ENCODE measurements at regions not wholly inside any gene's neighbourhood (a gene's known extent, or its start where the extent isn't known, plus 50 kb on each side); places are given as distances from the start of the nearest gene placed in this dataset.

DNA sequence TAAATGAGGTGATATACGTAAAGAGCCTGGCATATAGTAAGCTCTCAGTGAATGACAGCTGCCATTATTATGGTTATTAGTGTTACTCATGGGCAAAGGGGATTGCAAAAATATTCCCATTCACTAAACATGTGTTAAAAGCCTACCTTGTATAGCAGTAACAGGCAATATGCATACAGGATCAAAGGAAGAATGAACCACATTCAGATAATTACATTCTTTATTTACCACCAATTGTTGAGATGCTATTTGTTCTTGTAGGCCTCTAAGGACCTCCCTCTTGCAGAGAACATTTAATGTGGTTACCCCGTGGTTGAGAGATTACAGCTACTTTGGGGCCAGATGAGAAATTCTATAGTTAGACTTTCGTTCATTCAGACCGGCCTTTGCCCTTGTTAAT is 82.7 kb upstream of the DRD2 start:
- intact Hi-C loops (cut with DNase I), result no loop called here
- no peaks in the 10 kb centered on the region for H3K27me3 ChIP-seq
- DNase-seq, result no peak
- H3K36me3 ChIP-seq, result no peaks in the 10 kb centered on the region
- ATAC-seq, result no peak
- FAIRE-seq, result no peak
- WGBS, 2 donors, result 89 to 93% methylated on average over 4 of the region's 4 CpGs
- H3K9me3 ChIP-seq, result no peaks in the 10 kb centered on the region
- no peak overlapping the region for H3K4me3 ChIP-seq
- TF ChIP-seq, protein P1, sequence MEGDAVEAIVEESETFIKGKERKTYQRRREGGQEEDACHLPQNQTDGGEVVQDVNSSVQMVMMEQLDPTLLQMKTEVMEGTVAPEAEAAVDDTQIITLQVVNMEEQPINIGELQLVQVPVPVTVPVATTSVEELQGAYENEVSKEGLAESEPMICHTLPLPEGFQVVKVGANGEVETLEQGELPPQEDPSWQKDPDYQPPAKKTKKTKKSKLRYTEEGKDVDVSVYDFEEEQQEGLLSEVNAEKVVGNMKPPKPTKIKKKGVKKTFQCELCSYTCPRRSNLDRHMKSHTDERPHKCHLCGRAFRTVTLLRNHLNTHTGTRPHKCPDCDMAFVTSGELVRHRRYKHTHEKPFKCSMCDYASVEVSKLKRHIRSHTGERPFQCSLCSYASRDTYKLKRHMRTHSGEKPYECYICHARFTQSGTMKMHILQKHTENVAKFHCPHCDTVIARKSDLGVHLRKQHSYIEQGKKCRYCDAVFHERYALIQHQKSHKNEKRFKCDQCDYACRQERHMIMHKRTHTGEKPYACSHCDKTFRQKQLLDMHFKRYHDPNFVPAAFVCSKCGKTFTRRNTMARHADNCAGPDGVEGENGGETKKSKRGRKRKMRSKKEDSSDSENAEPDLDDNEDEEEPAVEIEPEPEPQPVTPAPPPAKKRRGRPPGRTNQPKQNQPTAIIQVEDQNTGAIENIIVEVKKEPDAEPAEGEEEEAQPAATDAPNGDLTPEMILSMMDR (IDR thresholded peaks at IDR 0.05), result no peak
- no peak overlapping the region for H3K27ac ChIP-seq
- H3K4me1 ChIP-seq, result no peaks in the 10 kb centered on the region

DNA sequence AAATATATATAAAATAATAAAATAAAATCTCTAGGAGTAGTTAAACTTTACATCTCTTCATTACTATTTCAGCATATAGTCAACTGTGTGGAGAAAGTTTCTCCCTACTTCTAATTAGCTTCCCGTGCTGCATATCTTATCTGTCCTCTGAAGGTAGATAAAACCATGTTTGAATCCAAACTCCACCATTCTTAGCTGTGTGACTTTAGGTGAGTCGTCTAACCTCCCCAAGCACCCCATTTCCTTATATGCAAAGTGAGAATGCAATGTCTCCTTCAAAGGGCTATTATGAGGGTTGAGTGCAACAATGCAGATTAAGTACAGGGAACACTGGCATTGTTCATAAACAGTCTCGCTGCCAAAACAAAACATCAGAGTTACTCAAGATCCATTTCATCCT is 80.8 kb upstream of the DRD2 start:
- WGBS, 2 donors, result 45% methylated on average over 3 of the region's 3 CpGs
- no peak for DNase-seq

DNA sequence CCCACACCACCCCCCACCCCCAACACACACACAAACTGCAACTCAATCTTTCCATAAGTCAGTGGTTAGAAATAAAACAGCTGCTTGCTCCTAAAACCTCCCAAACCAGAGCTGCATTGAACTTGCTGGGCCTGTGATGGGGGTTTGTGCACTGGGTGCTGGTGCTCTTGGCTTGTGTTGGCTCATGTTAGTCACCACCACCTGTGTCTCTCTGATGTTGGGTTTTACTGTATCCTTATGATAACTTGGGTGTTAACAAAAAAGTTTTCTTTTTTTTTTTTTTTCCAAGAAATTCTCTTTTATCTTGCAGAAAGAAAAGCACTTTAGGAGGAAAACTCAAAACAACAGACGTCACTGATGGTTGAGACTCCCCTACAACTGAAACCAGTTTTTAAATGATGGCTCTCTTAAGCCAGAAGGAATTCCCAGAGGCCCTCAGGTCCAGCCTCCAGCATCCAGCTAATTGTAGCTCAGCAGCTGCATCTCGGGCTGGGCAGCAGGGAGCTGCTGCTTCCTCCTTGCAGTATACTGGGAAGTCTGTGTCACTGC is 79.9 kb upstream of the DRD2 start:
- FAIRE-seq, result no peak
- TF ChIP-seq, protein P1 (IDR thresholded peaks at IDR 0.05), result no peak
- WGBS, 2 donors, result 72 to 78% methylated on average over 2 of the region's 2 CpGs

More for the DNA sequence above, 80.8 kb upstream of the DRD2 start:
- FAIRE-seq, result no peak
- Histone ChIP-seq H3K4me1 (no peaks in the 10 kb centered on the region), H3K27me3 (no peaks in the 10 kb centered on the region), H3K4me3 (no peak overlapping the region), H3K36me3 (no peaks in the 10 kb centered on the region), H3K27ac (no peak overlapping the region), H3K9me3 (no peaks in the 10 kb centered on the region)
- TF ChIP-seq, protein P1 (IDR thresholded peaks at IDR 0.05), result no peak
- no peak for ATAC-seq
- intact Hi-C loops (cut with DNase I), result no loop called here

DNA sequence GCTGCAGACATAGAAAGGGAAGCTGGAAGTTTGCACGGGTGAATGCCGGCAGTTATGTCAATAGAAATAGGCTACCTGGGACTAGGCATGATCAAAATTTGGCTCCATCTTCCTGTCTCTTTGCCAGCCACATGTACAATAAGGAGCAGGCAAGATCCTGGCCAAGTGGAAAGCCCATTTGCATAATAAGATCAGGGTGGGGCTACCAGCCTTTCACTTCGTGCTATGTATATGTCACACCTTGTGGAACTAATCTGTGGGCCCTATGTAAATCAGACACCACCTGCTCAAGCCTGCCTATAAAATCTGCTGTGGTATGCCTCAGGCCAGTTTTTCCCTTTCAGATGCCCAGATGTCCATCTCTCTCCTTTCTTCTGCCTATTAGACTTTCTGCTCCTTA is 79.3 kb upstream of the DRD2 start:
- ATAC-seq (no peak), DNase-seq (no peak), FAIRE-seq (no peak)
- WGBS, 2 donors, result 11 to 42% methylated on average over 3 of the region's 3 CpGs
- Histone ChIP-seq H3K27me3 (peaks cover 0 to 2% (median 0%) of the 10 kb centered on the region in 4 donors), H3K36me3 (no peaks in the 10 kb centered on the region), H3K4me1 (no peaks in the 10 kb centered on the region), H3K9me3 (no peaks in the 10 kb centered on the region), H3K27ac (no peak overlapping the region), H3K4me3 (no peak overlapping the region)
- TF ChIP-seq, protein P1 (IDR thresholded peaks at IDR 0.05), result no peak
- intact Hi-C loops (cut with DNase I), result no loop called here

More for the DNA sequence above, 79.9 kb upstream of the DRD2 start:
- H3K36me3 ChIP-seq, result no peaks in the 10 kb centered on the region
- no peak for DNase-seq
- H3K27me3 ChIP-seq, result no peaks in the 10 kb centered on the region
- no peak for ATAC-seq
- intact Hi-C loops (cut with DNase I), result no loop called here
- H3K9me3 ChIP-seq, result no peaks in the 10 kb centered on the region
- H3K4me1 ChIP-seq, result no peaks in the 10 kb centered on the region
- H3K27ac ChIP-seq, result no peak overlapping the region
- no peak overlapping the region for H3K4me3 ChIP-seq

DNA sequence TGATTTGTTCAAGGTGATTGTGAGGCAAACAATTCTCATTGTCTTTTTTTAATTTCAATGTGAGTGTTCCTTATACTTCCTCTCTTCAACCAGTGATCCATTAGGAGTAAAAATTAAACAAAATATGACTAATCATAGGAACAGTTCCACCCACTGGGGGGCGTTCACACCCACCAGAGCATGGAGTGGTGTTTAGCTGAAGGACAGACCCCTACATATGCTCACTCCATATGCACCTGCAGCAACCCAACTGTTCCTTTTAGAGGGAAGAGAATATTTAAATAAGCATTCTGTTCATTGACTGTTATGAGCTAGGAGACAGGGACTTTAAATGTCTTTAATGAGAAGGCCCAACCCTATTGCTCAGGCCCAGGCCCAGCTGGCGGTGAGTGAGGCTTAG is 78.7 kb upstream of the DRD2 start:
- H3K27me3 ChIP-seq, result peaks cover 0 to 5% (median 0%) of the 10 kb centered on the region in 4 donors
- H3K4me3 ChIP-seq, result no peak overlapping the region
- WGBS, 2 donors, result 51 to 54% methylated on average over 2 of the region's 2 CpGs
- no peak for ATAC-seq
- H3K27ac ChIP-seq, result no peak overlapping the region
- intact Hi-C loops (cut with DNase I), result no loop called here
- H3K36me3 ChIP-seq, result no peaks in the 10 kb centered on the region
- FAIRE-seq, result no peak
- TF ChIP-seq, protein P1 (IDR thresholded peaks at IDR 0.05), result no peak
- no peaks in the 10 kb centered on the region for H3K4me1 ChIP-seq
- no peak for DNase-seq
- H3K9me3 ChIP-seq, result no peaks in the 10 kb centered on the region
